Mesodermal cell (in vitro differentiated cells): ENCODE measurements at regions not wholly inside any gene's neighbourhood (a gene's known extent, or its start where the extent isn't known, plus 50 kb on each side); places are given as distances from the start of the nearest gene placed in this dataset.
"Not testable (repeated sequence)": the region's sequence is repeated elsewhere in the genome, so short reads cannot be mapped to it uniquely, and the experiment has no call there.

Experiments
- H3K27ac ChIP-seq: 2 replicates; pipeline ENCODE4 v1.7.0; 2013; ENCODE audit warnings: mild to moderate bottlenecking, low read depth, low read length, moderate library complexity; ENCODE audit not compliant: severe bottlenecking
- H3K36me3 ChIP-seq: 2 replicates; pipeline ENCODE4 v1.7.1; 2013; ENCODE audit warnings: mild to moderate bottlenecking, low read length, moderate library complexity; ENCODE audit not compliant: control insufficient read depth, insufficient read depth
- H3K4me1 ChIP-seq: one replicate; pipeline ENCODE4 v1.7.1; 2013; ENCODE audit warnings: mild to moderate bottlenecking, low read length; ENCODE audit not compliant: insufficient read depth, control insufficient read depth, poor library complexity, severe bottlenecking
- H3K4me3 ChIP-seq: 2 replicates; pipeline ENCODE4 v1.7.0; 2013; ENCODE audit warnings: low read length, control low read depth, mild to moderate bottlenecking; ENCODE audit not compliant: insufficient read depth, poor library complexity, severe bottlenecking; ENCODE audit errors: extremely low read depth
- H3K9me3 ChIP-seq: 2 replicates; pipeline ENCODE4 v1.7.1; 2013; ENCODE audit warnings: mild to moderate bottlenecking, low read length, moderate library complexity; ENCODE audit not compliant: control insufficient read depth
- WGBS, 2 experiments: methylation state at CpG; one replicate each; pipeline ENCODE4 v1.1.5; 2013; ENCODE audit warnings: missing lambda C conversion rate in 2 of 2; ENCODE audit not compliant: insufficient coverage in 2 of 2; 5-methylcytosine and 5-hydroxymethylcytosine counted together

GRCh38 chr2:241961454-241961853, 91.9 kb downstream of the RTP5 start:
- WGBS, 2 experiments, result 90 to 91% methylated on average over 8 of the region's 9 CpGs
- H3K9me3 ChIP-seq, result no peaks in the 10 kb centered on the region
- H3K36me3 ChIP-seq, result no peaks in the 10 kb centered on the region
- peaks cover 19% of the 10 kb centered on the region for H3K4me1 ChIP-seq
- H3K27ac ChIP-seq, result peak overlapping the region; percentile 16
- H3K4me3 ChIP-seq, result no peak overlapping the region

GRCh38 chr2:241964133-241964532, 94.6 kb downstream of the RTP5 start:
- Histone ChIP-seq H3K36me3 (no peaks in the 10 kb centered on the region), H3K4me3 (no peak overlapping the region), H3K27ac (peak overlapping the region; percentile 76), H3K4me1 (peaks cover 31% of the 10 kb centered on the region), H3K9me3 (no peaks in the 10 kb centered on the region)
- WGBS, 2 experiments, result 79 to 83% methylated on average over 1 to 3 of the region's 7 CpGs

- Histone ChIP-seq H3K36me3 (no peaks in the 10 kb centered on the region), H3K9me3 (no peaks in the 10 kb centered on the region), H3K4me1 (peaks cover 31% of the 10 kb centered on the region), H3K27ac (peak overlapping the region; percentile 91), H3K4me3 (no peak overlapping the region)
- 21 to 25% methylated on average over 11 of the region's 11 CpGs for WGBS, 2 experiments
These were observed 96.4 kb downstream of the RTP5 start for GRCh38 chr2:241965931-241966412.

GRCh38 chr2:241966647-241967466, 97.3 kb downstream of the RTP5 start:
- no peak overlapping the region for H3K4me3 ChIP-seq
- H3K4me1 ChIP-seq, result peaks cover 31% of the 10 kb centered on the region
- WGBS, 2 experiments, result 89 to 90% methylated on average over 14 to 16 of the region's 16 CpGs
- H3K36me3 ChIP-seq, result no peaks in the 10 kb centered on the region
- no peaks in the 10 kb centered on the region for H3K9me3 ChIP-seq
- H3K27ac ChIP-seq, result peak overlapping the region; percentile 91

- peaks cover 31% of the 10 kb centered on the region for H3K4me1 ChIP-seq
- WGBS, 2 experiments, result 87 to 91% methylated on average over 13 to 14 of the region's 17 CpGs
- no peaks in the 10 kb centered on the region for H3K9me3 ChIP-seq
- peaks cover 2% of the 10 kb centered on the region for H3K36me3 ChIP-seq
- H3K4me3 ChIP-seq, result no peak overlapping the region
- no peak overlapping the region for H3K27ac ChIP-seq
These were observed 98.1 kb downstream of the RTP5 start for GRCh38 chr2:241967467-241968144.

- WGBS, 2 experiments, result 99 to 100% methylated on average over 7 of the region's 9 CpGs
- Histone ChIP-seq H3K27ac (no peak overlapping the region), H3K4me3 (no peak overlapping the region)
These were observed 98.9 kb downstream of the RTP5 start for GRCh38 chr2:241968417-241968816.

GRCh38 chr2:241969182-241969581, 99.7 kb downstream of the RTP5 start:
- H3K9me3 ChIP-seq, H3K36me3 ChIP-seq, H3K4me3 ChIP-seq, H3K27ac ChIP-seq: not testable (repeated sequence)
- H3K4me1 ChIP-seq, result peaks cover 26% of the 10 kb centered on the region
- 92 to 97% methylated on average over 6 of the region's 6 CpGs for WGBS, 2 experiments

More at GRCh38 chr2:241968417-241968816, 98.9 kb downstream of the RTP5 start:
- peaks cover 31% of the 10 kb centered on the region for H3K4me1 ChIP-seq
- H3K9me3 ChIP-seq, result no peaks in the 10 kb centered on the region
- peaks cover 5% of the 10 kb centered on the region for H3K36me3 ChIP-seq

- WGBS, 2 experiments, result 86 to 90% methylated on average over 2 to 4 of the region's 5 CpGs
- peaks cover 17% of the 10 kb centered on the region for H3K4me1 ChIP-seq
- H3K27ac ChIP-seq, result no peak overlapping the region
- H3K4me3 ChIP-seq, result no peak overlapping the region
- no peaks in the 10 kb centered on the region for H3K9me3 ChIP-seq
- H3K36me3 ChIP-seq, result peaks cover 5% of the 10 kb centered on the region
These were observed 101.2 kb downstream of the RTP5 start for GRCh38 chr2:241970716-241971115.

GRCh38 chr2:241974096-241974495, 104.6 kb downstream of the RTP5 start:
- Histone ChIP-seq H3K27ac (no peak overlapping the region), H3K36me3 (peaks cover 5% of the 10 kb centered on the region), H3K4me1 (no peaks in the 10 kb centered on the region), H3K9me3 (no peaks in the 10 kb centered on the region), H3K4me3 (no peak overlapping the region)
- WGBS, 2 experiments, result 87 to 89% methylated on average over 10 to 13 of the region's 15 CpGs

GRCh38 chr2:241974851-241975592, 105.5 kb downstream of the RTP5 start:
- H3K4me3 ChIP-seq, result no peak overlapping the region
- 90 to 96% methylated on average over 19 to 25 of the region's 26 CpGs for WGBS, 2 experiments
- H3K27ac ChIP-seq, result no peak overlapping the region
- no peaks in the 10 kb centered on the region for H3K9me3 ChIP-seq
- peaks cover 5% of the 10 kb centered on the region for H3K36me3 ChIP-seq
- H3K4me1 ChIP-seq, result no peaks in the 10 kb centered on the region
